ENCODE measurements at regions not wholly inside any gene's neighbourhood (a gene's known extent, or its start where the extent isn't known, plus 50 kb on each side); places are given as distances from the start of the nearest gene placed in this dataset.

DNA sequence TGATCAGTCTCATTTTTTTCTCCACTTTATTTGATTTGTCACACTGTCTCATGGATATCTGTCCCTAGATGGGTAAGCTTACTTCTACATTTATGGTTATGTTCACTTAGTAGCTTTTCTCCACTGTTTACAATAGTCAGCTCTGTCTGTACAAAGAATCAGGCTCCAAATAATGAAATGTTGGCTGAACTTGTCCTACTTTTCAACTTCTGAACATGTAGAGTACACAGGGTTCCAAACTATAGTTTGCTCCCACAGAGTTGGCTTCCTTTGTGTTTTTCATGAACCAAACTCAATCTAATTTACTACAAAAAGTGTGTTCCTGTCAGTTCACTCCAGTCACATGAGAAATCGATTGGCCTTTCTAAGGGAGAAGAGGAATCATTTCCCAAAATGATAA lies 175.0 kb downstream of the CCDC71L start:
- no peak for DNase-seq
- H3K27me3 Mint-ChIP-seq (ENCODE audit: low read depth in 3 of 3): peaks cover 0 to 5% (median under 1%) of the 10 kb centered on the region in 3 donors

DNA sequence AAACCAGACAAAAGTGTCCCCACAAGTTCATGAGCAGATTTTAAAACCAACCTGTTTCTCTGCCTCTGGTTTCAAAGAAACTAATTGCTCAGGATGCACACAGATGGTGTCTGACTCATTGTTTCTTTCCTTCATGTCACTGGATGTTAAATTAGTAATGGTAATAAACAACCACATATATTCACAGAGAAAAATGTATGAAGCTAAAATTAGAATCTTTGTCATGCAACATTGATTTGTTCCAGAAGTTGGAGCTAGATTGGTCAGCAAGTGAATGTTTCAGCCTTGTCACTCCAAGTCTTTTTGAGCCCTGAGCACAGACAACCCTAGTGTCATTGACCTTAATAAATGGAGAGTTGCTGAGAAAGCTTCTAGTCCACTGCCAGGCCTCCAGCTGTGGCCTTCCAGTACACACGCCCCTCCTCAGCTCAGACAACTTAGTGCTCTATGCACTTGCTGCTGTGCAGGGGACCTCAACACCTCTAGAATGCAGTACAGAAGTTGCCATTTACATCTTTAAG lies 175.9 kb downstream of the CCDC71L start:
- Mint-ChIP-seq H3K27me3 (ENCODE audit: low read depth in 3 of 3) (peaks cover 2 to 4% (median 3%) of the 10 kb centered on the region in 3 donors), H3K4me1 (no peaks in the 10 kb centered on the region), H3K4me3 (no peak overlapping the region), H3K36me3 (no peaks in the 10 kb centered on the region), H3K27ac (no peak overlapping the region), H3K9me3 (peaks cover 0 to 4% (median 0%) of the 10 kb centered on the region in 6 donors)
- DNase-seq: no peak

More for the DNA sequence above, 175.0 kb downstream of the CCDC71L start:
- peaks cover 0 to 4% (median 0%) of the 10 kb centered on the region in 6 donors for H3K9me3 Mint-ChIP-seq
- no peaks in the 10 kb centered on the region for H3K36me3 Mint-ChIP-seq
- H3K4me1 Mint-ChIP-seq: no peaks in the 10 kb centered on the region
- no peak overlapping the region for H3K27ac Mint-ChIP-seq
- H3K4me3 Mint-ChIP-seq: no peak overlapping the region

DNA sequence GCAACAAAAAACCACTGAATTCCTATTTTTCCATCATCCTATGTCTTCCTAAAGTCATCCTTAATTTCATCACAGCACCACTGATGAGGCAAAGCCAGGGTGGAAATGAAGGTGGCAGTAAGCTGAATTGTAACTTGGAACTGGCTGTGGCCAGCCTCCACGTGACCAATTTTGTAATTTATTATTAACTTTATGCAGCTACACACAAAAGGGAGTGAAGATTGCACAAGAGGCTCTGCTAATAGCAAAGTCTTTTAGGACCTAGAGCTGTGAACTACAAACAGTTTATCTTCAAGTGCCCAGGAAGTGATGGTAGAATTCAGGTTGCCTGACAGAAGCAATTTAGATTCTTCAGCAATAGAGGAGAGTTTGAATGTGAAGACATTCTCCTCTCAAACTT lies 176.4 kb downstream of the CCDC71L start:
- H3K4me1 Mint-ChIP-seq: no peaks in the 10 kb centered on the region
- peaks cover 2 to 4% (median 3%) of the 10 kb centered on the region in 3 donors for H3K27me3 Mint-ChIP-seq (ENCODE audit: low read depth in 3 of 3)
- no peak overlapping the region for H3K4me3 Mint-ChIP-seq
- H3K36me3 Mint-ChIP-seq: no peaks in the 10 kb centered on the region
- peaks cover 0 to 4% (median 0%) of the 10 kb centered on the region in 6 donors for H3K9me3 Mint-ChIP-seq
- H3K27ac Mint-ChIP-seq: no peak overlapping the region
- no peak for DNase-seq

DNA sequence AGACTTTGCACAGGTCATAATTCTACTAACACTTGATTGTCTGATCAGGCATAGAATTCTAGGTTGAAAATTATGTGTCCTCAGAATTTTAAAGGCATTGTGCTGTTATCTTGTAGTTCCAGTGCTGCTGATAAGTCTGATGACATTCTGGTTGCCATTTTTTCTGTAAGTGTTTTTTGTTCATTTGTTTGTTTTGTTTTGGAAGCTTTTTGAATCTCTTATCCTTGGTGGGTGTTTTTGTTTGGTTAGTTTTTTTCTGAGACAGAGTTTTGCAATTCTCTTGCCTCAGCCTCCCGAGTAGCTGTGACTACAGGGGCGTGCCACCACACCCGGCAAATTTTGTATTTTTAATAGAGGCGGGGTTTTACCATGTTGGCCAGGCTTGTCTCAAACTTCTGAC lies 178.9 kb downstream of the CCDC71L start:
- no peak overlapping the region for H3K4me3 Mint-ChIP-seq
- no peaks in the 10 kb centered on the region for H3K4me1 Mint-ChIP-seq
- peaks cover 0 to 3% (median 0%) of the 10 kb centered on the region in 6 donors for H3K9me3 Mint-ChIP-seq
- no peak for DNase-seq
- no peak overlapping the region for H3K27ac Mint-ChIP-seq
- peaks cover 2 to 4% (median 3%) of the 10 kb centered on the region in 3 donors for H3K27me3 Mint-ChIP-seq (ENCODE audit: low read depth in 3 of 3)
- no peaks in the 10 kb centered on the region for H3K36me3 Mint-ChIP-seq

DNA sequence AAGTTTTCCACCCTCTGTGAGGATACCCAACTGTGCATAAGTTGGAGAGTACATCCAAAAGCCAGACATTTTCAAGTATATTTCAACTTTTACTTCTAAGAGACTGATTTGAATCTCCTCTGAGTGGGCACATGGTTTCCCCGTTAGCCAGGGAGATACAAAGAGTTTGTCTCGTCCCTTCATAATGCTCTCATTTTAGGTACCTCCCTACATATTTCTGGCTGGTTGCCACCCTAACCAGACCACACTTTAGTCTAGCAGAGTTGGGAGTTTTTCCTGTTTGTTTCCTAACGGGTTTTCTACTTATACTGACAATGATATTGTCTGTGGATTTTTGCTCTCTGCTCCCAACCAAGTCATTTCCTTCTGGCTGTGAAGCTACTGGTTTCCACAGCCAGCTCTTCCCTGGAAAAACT lies 180.3 kb downstream of the CCDC71L start:
- no peak overlapping the region for H3K4me3 Mint-ChIP-seq
- no peaks in the 10 kb centered on the region for H3K36me3 Mint-ChIP-seq
- peaks cover 3 to 4% (median 4%) of the 10 kb centered on the region in 3 donors for H3K27me3 Mint-ChIP-seq (ENCODE audit: low read depth in 3 of 3)

DNA sequence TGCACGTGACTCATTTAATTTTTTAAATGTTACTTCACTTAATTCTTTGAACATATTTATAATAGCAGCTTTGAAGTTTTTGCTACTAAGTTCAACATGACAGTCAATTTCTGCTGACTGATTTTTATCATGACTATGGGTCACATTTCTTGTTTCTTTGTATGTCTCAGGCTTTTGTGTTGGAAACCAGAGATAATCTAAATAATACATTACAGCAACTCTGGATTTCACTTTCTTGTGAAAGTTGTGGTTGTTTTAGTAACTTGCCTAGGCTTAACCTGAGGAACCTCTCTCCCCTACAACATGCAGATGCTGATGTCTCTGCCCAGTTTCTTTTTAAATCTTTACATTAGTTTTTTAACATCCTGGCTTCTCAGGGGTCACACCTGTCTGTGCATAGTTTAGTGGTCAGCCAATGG lies 180.8 kb downstream of the CCDC71L start:
- Mint-ChIP-seq H3K27ac (no peak overlapping the region), H3K4me1 (no peaks in the 10 kb centered on the region), H3K9me3 (peaks cover 0 to 1% (median 0%) of the 10 kb centered on the region in 6 donors), H3K36me3 (no peaks in the 10 kb centered on the region), H3K27me3 (ENCODE audit: low read depth in 3 of 3) (peaks cover 4 to 7% (median 6%) of the 10 kb centered on the region in 3 donors), H3K4me3 (no peak overlapping the region)
- DNase-seq: no peak

More for the DNA sequence above, 180.3 kb downstream of the CCDC71L start:
- Mint-ChIP-seq H3K27ac (no peak overlapping the region), H3K9me3 (peaks cover 0 to 3% (median 0%) of the 10 kb centered on the region in 6 donors), H3K4me1 (no peaks in the 10 kb centered on the region)
- no peak for DNase-seq

DNA sequence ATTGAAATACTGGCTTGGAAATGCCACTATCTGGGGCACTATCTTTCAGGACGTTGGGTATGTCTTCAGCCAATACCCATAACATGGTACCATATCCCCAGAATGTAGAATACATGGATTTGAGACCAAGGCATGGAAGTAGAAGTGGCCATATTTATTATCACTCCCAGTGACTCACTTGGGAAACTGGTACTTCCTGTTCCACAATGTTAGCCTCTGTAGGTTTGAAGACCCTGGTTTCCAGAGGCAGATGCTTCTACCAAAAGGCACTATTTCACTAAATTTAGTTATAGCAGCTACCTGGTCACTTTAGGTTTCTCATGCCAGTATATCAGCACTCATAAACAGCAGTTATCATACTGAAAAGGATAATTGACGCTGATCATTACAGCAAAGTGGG lies 184.2 kb downstream of the CCDC71L start:
- Mint-ChIP-seq H3K4me3 (no peak overlapping the region), H3K4me1 (no peaks in the 10 kb centered on the region), H3K27me3 (ENCODE audit: low read depth in 3 of 3) (peaks cover 7 to 12% (median 9%) of the 10 kb centered on the region in 3 donors), H3K9me3 (no peaks in the 10 kb centered on the region), H3K27ac (no peak overlapping the region), H3K36me3 (no peaks in the 10 kb centered on the region)
- DNase-seq: no peak

DNA sequence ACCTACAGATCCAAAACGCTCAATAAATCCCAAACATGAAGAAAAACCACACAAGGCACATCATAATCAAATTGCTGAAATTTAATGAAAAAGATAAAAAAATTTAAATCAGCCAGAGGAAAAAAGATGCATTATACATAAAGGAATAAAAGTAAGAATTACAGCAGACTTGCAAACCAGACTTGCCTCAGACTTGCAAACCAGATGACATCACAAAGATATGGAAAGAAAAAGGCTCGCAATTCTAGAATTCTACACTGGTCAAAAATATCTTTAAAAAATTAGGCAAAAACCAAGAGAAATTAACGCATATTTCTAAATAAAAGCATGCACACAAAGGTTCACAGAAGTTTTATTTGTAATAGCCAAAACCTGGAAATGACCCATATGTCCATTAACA lies 188.0 kb upstream of the NAMPT start:
- no peak for DNase-seq
- Mint-ChIP-seq H3K4me3 (no peak overlapping the region), H3K4me1 (no peaks in the 10 kb centered on the region), H3K9me3 (no peaks in the 10 kb centered on the region), H3K27ac (no peak overlapping the region), H3K36me3 (no peaks in the 10 kb centered on the region), H3K27me3 (ENCODE audit: low read depth in 3 of 3) (peaks cover 7 to 22% (median 14%) of the 10 kb centered on the region in 3 donors)

DNA sequence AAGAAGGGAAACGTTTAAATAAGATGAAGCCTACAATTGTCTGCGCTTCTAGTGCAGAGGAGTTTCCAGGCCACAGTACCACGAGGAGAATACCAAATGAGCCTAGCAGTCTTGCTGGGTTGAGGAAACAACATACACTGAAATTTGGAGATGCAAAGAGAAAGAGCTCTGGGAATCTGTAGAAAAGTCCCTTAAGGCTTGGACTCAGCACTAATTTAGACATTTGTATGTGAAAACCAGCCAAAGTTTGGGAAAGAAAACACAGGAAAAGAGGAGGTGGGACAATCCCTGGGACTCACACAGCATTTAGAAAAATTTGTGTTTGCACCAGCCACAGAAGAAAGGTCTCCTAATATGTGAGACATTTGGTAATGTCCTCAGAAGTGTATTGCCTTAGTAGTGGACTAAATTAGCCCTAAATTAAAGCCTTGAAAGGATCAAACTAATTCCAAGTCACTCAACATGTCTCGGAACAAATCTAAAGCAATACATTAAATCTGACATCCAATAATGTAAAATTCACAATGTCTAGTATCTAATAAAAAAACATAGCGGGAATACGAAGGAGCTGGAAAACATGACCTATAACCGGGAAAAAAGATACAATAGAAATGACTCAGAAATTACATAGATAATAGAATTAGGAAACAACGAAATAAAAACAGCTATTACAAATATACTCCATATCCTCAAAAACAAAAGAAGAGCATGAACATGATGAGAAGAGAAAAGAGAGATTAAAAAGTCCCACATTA lies 187.1 kb upstream of the NAMPT start:
- H3K27ac Mint-ChIP-seq: no peak overlapping the region

DNA sequence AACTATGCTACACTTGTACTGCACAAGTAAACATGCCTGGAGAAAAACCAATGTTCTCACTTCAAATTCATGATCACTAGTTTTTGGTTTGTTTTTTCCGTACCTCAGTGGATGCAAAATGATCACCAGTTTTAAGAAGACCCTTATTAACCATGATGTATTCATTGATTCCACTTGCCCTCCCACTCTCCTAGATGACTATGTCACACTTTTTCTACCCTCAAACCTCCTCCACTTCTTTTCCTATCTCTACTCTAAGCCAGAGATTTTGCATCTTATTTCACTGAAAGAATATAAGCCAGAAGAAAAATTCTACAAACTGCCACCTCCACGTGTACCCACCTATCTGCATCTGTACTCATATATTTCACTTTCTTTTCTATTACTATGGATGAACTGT lies 186.2 kb upstream of the NAMPT start:
- Mint-ChIP-seq H3K36me3 (no peaks in the 10 kb centered on the region), H3K4me1 (no peaks in the 10 kb centered on the region), H3K4me3 (no peak overlapping the region)

More for the DNA sequence above, 187.1 kb upstream of the NAMPT start:
- no peak for DNase-seq
- no peaks in the 10 kb centered on the region for H3K9me3 Mint-ChIP-seq
- peaks cover 7 to 22% (median 14%) of the 10 kb centered on the region in 3 donors for H3K27me3 Mint-ChIP-seq (ENCODE audit: low read depth in 3 of 3)
- no peaks in the 10 kb centered on the region for H3K36me3 Mint-ChIP-seq
- H3K4me3 Mint-ChIP-seq: no peak overlapping the region
- H3K4me1 Mint-ChIP-seq: no peaks in the 10 kb centered on the region

DNA sequence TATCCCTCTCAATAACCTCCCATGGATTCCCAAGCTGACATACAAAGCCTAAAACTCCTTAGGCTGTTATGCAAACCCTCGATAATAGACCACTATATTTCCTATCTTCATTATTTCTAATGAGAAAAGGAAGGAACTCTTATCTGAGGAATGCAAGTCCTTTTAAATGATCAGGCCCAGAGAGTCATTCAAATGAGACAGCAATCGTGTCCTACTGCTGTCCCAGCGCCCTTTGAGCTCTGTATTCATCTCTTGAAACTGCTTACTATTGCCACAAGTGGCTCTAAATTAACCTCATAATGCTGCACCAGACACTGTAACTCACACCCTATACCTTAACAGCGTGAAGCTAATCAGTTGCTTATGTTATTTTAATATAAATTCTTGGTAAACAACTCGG lies 182.1 kb upstream of the NAMPT start:
- peaks cover 4 to 10% (median 10%) of the 10 kb centered on the region in 3 donors for H3K27me3 Mint-ChIP-seq (ENCODE audit: low read depth in 3 of 3)
- DNase-seq: no peak
- no peaks in the 10 kb centered on the region for H3K4me1 Mint-ChIP-seq
- H3K36me3 Mint-ChIP-seq: no peaks in the 10 kb centered on the region
- H3K9me3 Mint-ChIP-seq: no peaks in the 10 kb centered on the region
- no peak overlapping the region for H3K27ac Mint-ChIP-seq
- H3K4me3 Mint-ChIP-seq: no peak overlapping the region

More for the DNA sequence above, 186.2 kb upstream of the NAMPT start:
- peaks cover 7 to 22% (median 14%) of the 10 kb centered on the region in 3 donors for H3K27me3 Mint-ChIP-seq (ENCODE audit: low read depth in 3 of 3)
- no peaks in the 10 kb centered on the region for H3K9me3 Mint-ChIP-seq
- no peak for DNase-seq
- no peak overlapping the region for H3K27ac Mint-ChIP-seq

DNA sequence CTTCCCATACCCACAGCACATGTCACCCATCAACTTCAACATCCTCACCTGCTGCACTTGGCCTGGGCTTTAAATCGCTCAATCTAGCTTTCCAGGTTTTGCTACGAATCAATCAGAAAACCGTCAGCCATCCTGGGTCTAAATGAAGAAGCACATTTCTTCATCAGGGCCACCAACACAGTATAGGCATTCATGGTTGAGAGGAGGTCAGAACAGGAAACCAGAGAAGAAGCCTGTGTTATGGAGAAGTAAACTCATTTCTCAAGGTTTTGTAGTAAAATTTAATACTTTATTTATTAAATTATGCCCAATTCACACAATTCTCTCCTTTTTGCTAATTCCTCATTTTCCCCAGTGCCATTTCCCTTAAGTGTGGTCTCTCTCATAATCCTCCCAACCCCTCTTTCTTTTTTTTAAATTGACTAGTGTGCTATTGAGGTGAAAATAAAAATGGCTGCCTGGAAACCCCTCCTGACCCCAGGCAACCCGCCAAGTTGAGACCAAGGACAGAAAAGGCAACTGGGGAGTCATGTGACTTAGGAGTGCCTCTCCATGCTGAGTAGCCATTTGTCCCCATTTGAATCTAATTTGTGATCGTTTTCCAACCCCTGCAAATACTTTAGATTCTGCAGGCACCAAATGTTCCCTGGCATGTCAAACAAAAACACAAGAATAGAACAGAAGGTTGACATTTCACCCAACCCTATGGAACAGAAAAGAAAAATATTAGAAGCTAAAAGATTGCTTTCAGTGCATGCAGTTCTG lies 181.1 kb upstream of the NAMPT start:
- peaks cover 2 to 6% (median 5%) of the 10 kb centered on the region in 3 donors for H3K27me3 Mint-ChIP-seq (ENCODE audit: low read depth in 3 of 3)
- DNase-seq: no peak
- no peaks in the 10 kb centered on the region for H3K9me3 Mint-ChIP-seq
- no peak overlapping the region for H3K27ac Mint-ChIP-seq
- H3K4me1 Mint-ChIP-seq: no peaks in the 10 kb centered on the region
- no peaks in the 10 kb centered on the region for H3K36me3 Mint-ChIP-seq
- H3K4me3 Mint-ChIP-seq: no peak overlapping the region

DNA sequence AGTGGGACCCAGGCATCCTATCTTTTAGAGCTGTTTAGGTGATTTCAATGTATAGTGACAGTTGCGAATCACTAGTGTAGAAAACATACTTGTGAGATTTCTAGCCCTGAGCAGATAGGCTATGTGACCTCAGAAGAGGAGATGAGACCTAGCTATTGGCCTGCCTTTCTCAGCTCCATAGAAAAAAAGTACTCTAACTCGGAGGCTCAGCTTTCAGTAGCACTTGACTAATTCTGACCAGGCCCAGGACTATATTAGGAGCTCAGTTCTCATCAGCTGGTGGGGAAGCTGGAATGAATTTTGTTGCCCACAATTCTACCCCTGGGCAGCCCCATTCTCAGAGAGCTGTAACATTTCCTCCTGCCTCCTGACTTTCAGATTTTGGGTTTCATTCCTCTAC lies 179.9 kb upstream of the NAMPT start:
- H3K4me3 Mint-ChIP-seq: no peak overlapping the region
- H3K4me1 Mint-ChIP-seq: no peaks in the 10 kb centered on the region
- H3K9me3 Mint-ChIP-seq: no peaks in the 10 kb centered on the region
- H3K27me3 Mint-ChIP-seq (ENCODE audit: low read depth in 3 of 3): peaks cover under 1 to 5% (median 2%) of the 10 kb centered on the region in 3 donors
- H3K27ac Mint-ChIP-seq: no peak overlapping the region
- H3K36me3 Mint-ChIP-seq: no peaks in the 10 kb centered on the region
- no peak for DNase-seq
